ENCODE measurements at regions not wholly inside any gene's neighbourhood (a gene's known extent, or its start where the extent isn't known, plus 50 kb on each side); places are given as distances from the start of the nearest gene placed in this dataset.

GRCh38 chr3:44011680-44012079 lies 230.0 kb upstream of the TOPAZ1 start:
- TF ChIP-seq, protein P1, sequence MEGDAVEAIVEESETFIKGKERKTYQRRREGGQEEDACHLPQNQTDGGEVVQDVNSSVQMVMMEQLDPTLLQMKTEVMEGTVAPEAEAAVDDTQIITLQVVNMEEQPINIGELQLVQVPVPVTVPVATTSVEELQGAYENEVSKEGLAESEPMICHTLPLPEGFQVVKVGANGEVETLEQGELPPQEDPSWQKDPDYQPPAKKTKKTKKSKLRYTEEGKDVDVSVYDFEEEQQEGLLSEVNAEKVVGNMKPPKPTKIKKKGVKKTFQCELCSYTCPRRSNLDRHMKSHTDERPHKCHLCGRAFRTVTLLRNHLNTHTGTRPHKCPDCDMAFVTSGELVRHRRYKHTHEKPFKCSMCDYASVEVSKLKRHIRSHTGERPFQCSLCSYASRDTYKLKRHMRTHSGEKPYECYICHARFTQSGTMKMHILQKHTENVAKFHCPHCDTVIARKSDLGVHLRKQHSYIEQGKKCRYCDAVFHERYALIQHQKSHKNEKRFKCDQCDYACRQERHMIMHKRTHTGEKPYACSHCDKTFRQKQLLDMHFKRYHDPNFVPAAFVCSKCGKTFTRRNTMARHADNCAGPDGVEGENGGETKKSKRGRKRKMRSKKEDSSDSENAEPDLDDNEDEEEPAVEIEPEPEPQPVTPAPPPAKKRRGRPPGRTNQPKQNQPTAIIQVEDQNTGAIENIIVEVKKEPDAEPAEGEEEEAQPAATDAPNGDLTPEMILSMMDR (IDR thresholded peaks at IDR 0.05), result no peak
- Histone ChIP-seq H3K27ac (no peak overlapping the region), H3K4me1 (no peaks in the 10 kb centered on the region), H3K4me3 (no peak overlapping the region), H3K27me3 (peaks cover 0 to 15% of the 10 kb centered on the region in 2 donors), H3K9me3 (no peaks in the 10 kb centered on the region), H3K36me3 (no peaks in the 10 kb centered on the region)
- ATAC-seq (no peak), DNase-seq (no peak)
- intact Hi-C loops (cut with DNase I), result no loop called here

DNA sequence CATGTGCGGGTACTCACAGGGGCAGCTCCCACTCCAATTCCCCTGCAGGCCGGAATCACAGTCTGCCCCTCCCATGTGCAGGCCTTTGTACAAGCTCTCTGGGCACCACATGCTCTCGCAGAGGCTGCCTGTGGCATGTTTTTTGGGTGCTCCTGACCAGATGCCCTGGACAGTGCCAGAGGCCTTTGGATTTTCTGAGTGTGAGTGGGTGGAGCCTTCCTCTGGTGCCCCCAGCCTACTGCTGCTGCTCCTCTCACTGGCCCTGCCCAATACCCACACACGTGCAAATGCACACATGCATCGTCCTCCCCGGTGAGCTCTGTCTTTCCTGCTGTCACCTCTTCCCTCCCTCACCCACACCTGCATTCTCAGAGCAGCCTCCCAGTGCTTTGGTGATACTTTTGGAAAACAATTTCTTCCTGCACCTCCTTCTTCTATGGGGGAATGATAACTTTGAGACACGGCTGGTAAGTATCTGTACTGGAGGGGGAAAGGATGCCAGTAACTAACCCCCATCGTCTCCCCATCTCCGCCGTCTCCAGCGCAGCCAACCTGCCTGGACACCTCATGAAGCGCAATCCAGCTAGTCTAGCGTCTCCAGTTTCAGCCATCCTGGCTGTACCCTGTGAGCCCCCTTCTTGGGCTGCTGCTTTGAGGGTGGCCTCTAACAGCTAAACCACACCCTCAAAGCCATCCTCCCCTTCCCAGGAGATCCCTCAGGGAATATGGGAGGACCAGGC lies 229.4 kb upstream of the TOPAZ1 start:
- TF ChIP-seq, protein P1 (IDR thresholded peaks at IDR 0.05), result no peak
- intact Hi-C loops (cut with DNase I), result no loop called here
- Histone ChIP-seq H3K27me3 (peaks cover 0 to 20% of the 10 kb centered on the region in 2 donors), H3K4me1 (no peaks in the 10 kb centered on the region), H3K27ac (no peak overlapping the region), H3K36me3 (no peaks in the 10 kb centered on the region), H3K4me3 (no peak overlapping the region), H3K9me3 (no peaks in the 10 kb centered on the region)
- DNase-seq (no peak), ATAC-seq (no peak)

DNA sequence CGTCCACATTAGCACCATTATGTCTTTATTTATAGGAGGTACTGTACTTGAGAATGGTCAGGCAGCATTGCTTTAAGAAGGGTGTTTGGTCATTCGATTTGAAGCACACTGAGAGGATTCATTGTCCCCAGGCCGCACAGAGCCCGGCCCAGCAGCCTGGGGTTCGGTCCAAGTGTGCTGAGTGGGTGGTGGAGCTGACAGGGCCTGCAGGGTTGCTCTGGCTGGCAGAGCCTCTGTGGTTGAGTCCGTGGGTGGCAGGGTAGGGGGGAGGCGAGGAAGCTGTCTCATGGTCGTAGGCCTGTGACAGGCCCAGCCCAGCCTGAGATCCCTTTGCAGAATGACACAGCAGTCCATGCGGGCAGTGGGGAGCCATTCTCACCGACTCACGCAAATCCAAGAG lies 227.7 kb upstream of the TOPAZ1 start:
- intact Hi-C loops (cut with DNase I), result no loop called here
- ATAC-seq, result no peak
- no peak for DNase-seq

GRCh38 chr3:44015170-44015569 lies 226.5 kb upstream of the TOPAZ1 start:
- intact Hi-C loops (cut with DNase I), result no loop called here
- peaks cover 16 to 39% of the 10 kb centered on the region in 2 donors for H3K27me3 ChIP-seq
- TF ChIP-seq, protein P1 (IDR thresholded peaks at IDR 0.05), result no peak
- H3K9me3 ChIP-seq, result no peaks in the 10 kb centered on the region
- H3K36me3 ChIP-seq, result no peaks in the 10 kb centered on the region
- H3K4me3 ChIP-seq, result no peak overlapping the region
- no peaks in the 10 kb centered on the region for H3K4me1 ChIP-seq
- DNase-seq (no peak), ATAC-seq (no peak)
- no peak overlapping the region for H3K27ac ChIP-seq

More for the DNA sequence above, 227.7 kb upstream of the TOPAZ1 start:
- H3K36me3 ChIP-seq, result no peaks in the 10 kb centered on the region
- H3K27me3 ChIP-seq, result peaks cover 4 to 34% of the 10 kb centered on the region in 2 donors
- no peaks in the 10 kb centered on the region for H3K9me3 ChIP-seq
- H3K4me3 ChIP-seq, result no peak overlapping the region
- TF ChIP-seq, protein P1 (IDR thresholded peaks at IDR 0.05), result no peak
- H3K4me1 ChIP-seq, result no peaks in the 10 kb centered on the region
- no peak overlapping the region for H3K27ac ChIP-seq

DNA sequence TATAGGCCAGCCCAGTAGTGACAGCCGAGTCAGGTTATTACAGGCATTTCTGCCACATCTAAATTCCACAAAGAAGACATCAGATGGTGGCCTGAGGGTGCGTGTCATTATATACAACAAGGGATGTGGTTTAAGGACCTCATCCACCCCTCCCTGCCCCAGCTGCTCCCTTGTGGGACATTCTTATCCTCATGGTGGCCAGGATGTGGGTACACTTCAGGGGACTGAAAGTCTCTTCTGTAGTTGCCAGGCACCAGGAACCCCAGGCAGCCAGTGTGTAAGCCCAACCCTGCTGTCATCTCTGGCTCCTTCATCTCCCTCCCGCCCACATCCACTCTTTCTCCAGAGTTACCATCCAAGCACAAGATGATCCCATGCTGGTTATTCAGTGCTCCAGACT lies 224.9 kb upstream of the TOPAZ1 start:
- H3K4me3 ChIP-seq, result no peak overlapping the region
- intact Hi-C loops (cut with DNase I), result no loop called here
- H3K4me1 ChIP-seq, result peaks cover 0 to under 1% of the 10 kb centered on the region in 2 donors
- H3K36me3 ChIP-seq, result no peaks in the 10 kb centered on the region
- TF ChIP-seq, protein P1 (IDR thresholded peaks at IDR 0.05), result no peak
- peaks cover 29 to 48% of the 10 kb centered on the region in 2 donors for H3K27me3 ChIP-seq
- DNase-seq, result no peak
- H3K9me3 ChIP-seq, result no peaks in the 10 kb centered on the region
- no peak overlapping the region for H3K27ac ChIP-seq
- ATAC-seq, result no peak
